ENCODE measurements at regions not wholly inside any gene's neighbourhood (a gene's known extent, or its start where the extent isn't known, plus 50 kb on each side); places are given as distances from the start of the nearest gene placed in this dataset.

- DNase-seq (ENCODE audit: low read depth, low spot score), result no peak
Observed at GRCh38 chr21:28751176-28751575, 241.5 kb downstream of the LTN1 start.

GRCh38 chr21:28750565-28750964 is 242.1 kb downstream of the LTN1 start:
- no peak for DNase-seq (ENCODE audit: low read depth, low spot score)

- DNase-seq (ENCODE audit: low read depth, low spot score), result no peak
Observed at GRCh38 chr21:28749536-28749935, 243.1 kb downstream of the LTN1 start.

- no peak for DNase-seq (ENCODE audit: low read depth, low spot score)
Observed at GRCh38 chr21:28747464-28747863, 245.2 kb downstream of the LTN1 start.

GRCh38 chr21:28746166-28746565 is 246.5 kb downstream of the LTN1 start:
- no peak for DNase-seq (ENCODE audit: low read depth, low spot score)

- peak; percentile 48 for DNase-seq (ENCODE audit: low read depth, low spot score)
Observed at GRCh38 chr21:28745131-28746016, 247.3 kb downstream of the LTN1 start.

GRCh38 chr21:28743723-28744122 is 249.0 kb downstream of the LTN1 start:
- DNase-seq (ENCODE audit: low read depth, low spot score), result no peak

GRCh38 chr21:28742527-28742926 is 250.2 kb downstream of the LTN1 start:
- no peak for DNase-seq (ENCODE audit: low read depth, low spot score)

GRCh38 chr21:28740125-28740524 is 252.6 kb downstream of the LTN1 start:
- DNase-seq (ENCODE audit: low read depth, low spot score), result no peak

- no peak for DNase-seq (ENCODE audit: low read depth, low spot score)
Observed at GRCh38 chr21:28738882-28739281, 253.8 kb downstream of the LTN1 start.

- DNase-seq (ENCODE audit: low read depth, low spot score), result no peak
Observed at GRCh38 chr21:28738420-28738704, 254.3 kb downstream of the LTN1 start.

GRCh38 chr21:28737674-28738419 is 254.8 kb downstream of the LTN1 start:
- DNase-seq (ENCODE audit: low read depth, low spot score), result no peak

- DNase-seq (ENCODE audit: low read depth, low spot score), result no peak
Observed at GRCh38 chr21:28734522-28735175, 258.0 kb downstream of the LTN1 start.

GRCh38 chr21:28731700-28732321 is 260.9 kb downstream of the LTN1 start:
- DNase-seq (ENCODE audit: low read depth, low spot score), result no peak

- DNase-seq (ENCODE audit: low read depth, low spot score), result no peak
Observed at GRCh38 chr21:28729887-28730286, 262.8 kb downstream of the LTN1 start.

GRCh38 chr21:28727809-28728208 is 264.9 kb downstream of the LTN1 start:
- DNase-seq (ENCODE audit: low read depth, low spot score), result no peak

- no peak for DNase-seq (ENCODE audit: low read depth, low spot score)
Observed at GRCh38 chr21:28725396-28725795, 267.3 kb downstream of the LTN1 start.

- no peak for DNase-seq (ENCODE audit: low read depth, low spot score)
Observed at GRCh38 chr21:28723646-28724045, 269.0 kb downstream of the LTN1 start.

- DNase-seq (ENCODE audit: low read depth, low spot score), result no peak
Observed at GRCh38 chr21:28719723-28720122, 273.0 kb downstream of the LTN1 start.

- DNase-seq (ENCODE audit: low read depth, low spot score), result no peak
Observed at GRCh38 chr21:28714777-28715464, 277.8 kb downstream of the LTN1 start.

- no peak for DNase-seq (ENCODE audit: low read depth, low spot score)
Observed at GRCh38 chr21:28712411-28712810, 280.3 kb downstream of the LTN1 start.

- no peak for DNase-seq (ENCODE audit: low read depth, low spot score)
Observed at GRCh38 chr21:28705616-28706015, 287.1 kb downstream of the LTN1 start.

Measured in iPS DF 19.7 (cell line).